H9 (cell line): ENCODE measurements at regions not wholly inside any gene's neighbourhood (a gene's known extent, or its start where the extent isn't known, plus 50 kb on each side); places are given as distances from the start of the nearest gene placed in this dataset.

Experiments
- DNase-seq: peaks from one replicate; pipeline ENCODE4 v3.0.0-alpha.2; 2017
- H2AFZ ChIP-seq: one replicate; pipeline ENCODE4 v1.6.1; 2013; ENCODE audit warnings: mild to moderate bottlenecking, low read length, control low read depth, moderate library complexity
- H2AK5ac ChIP-seq: 2 replicates; pipeline ENCODE4 v1.6.1; 2013; ENCODE audit warnings: low read length, control low read depth, mixed read lengths; ENCODE audit not compliant: insufficient read length
- H2BK120ac ChIP-seq: one replicate; pipeline ENCODE4 v1.6.1; 2013; ENCODE audit warnings: low read depth, mild to moderate bottlenecking, low read length, control low read depth, inconsistent platforms; ENCODE audit not compliant: poor library complexity, severe bottlenecking
- H2BK12ac ChIP-seq: 2 replicates; pipeline ENCODE4 v1.6.1; 2013; ENCODE audit warnings: low read length, control low read depth, mixed read lengths, low read depth; ENCODE audit not compliant: insufficient read length
- H2BK15ac ChIP-seq: 2 replicates; pipeline ENCODE4 v1.6.1; 2013; ENCODE audit warnings: low read depth, low read length, control low read depth
- H2BK20ac ChIP-seq: one replicate; pipeline ENCODE4 v1.6.1; 2013; ENCODE audit warnings: low read depth, mild to moderate bottlenecking, low read length, control low read depth, inconsistent platforms; ENCODE audit not compliant: poor library complexity, severe bottlenecking
- H2BK5ac ChIP-seq: 2 replicates; pipeline ENCODE4 v1.6.1; 2013; ENCODE audit warnings: low read length, control low read depth, mixed read lengths; ENCODE audit not compliant: insufficient read length
- H3K14ac ChIP-seq: 2 replicates; pipeline ENCODE4 v1.6.1; 2013; ENCODE audit warnings: low read length, control low read depth; ENCODE audit not compliant: insufficient read depth
- H3K18ac ChIP-seq: 2 replicates; pipeline ENCODE4 v1.6.1; 2013; ENCODE audit warnings: low read depth, mild to moderate bottlenecking, mixed read lengths, low read length, control low read depth; ENCODE audit not compliant: insufficient read length
- H3K23ac ChIP-seq: 2 replicates; pipeline ENCODE4 v1.6.1; 2013; ENCODE audit warnings: low read length, control low read depth, mixed read lengths, low read depth; ENCODE audit not compliant: insufficient read length
- H3K23me2 ChIP-seq: 2 replicates; pipeline ENCODE4 v1.6.1; 2013; ENCODE audit warnings: low read depth, mild to moderate bottlenecking, mixed read lengths, low read length, control low read depth; ENCODE audit not compliant: insufficient read length, poor library complexity, severe bottlenecking
- H3K27ac ChIP-seq: 2 replicates; pipeline ENCODE4 v1.5.1; 2013; ENCODE audit warnings: low read length, control low read depth, mixed read lengths, low read depth; ENCODE audit not compliant: insufficient read length
- H3K27me3 ChIP-seq: 2 replicates; pipeline ENCODE4 v1.6.1; 2013; ENCODE audit warnings: low read length, control low read depth, inconsistent platforms; ENCODE audit not compliant: insufficient read depth
- H3K4ac ChIP-seq: 2 replicates; pipeline ENCODE4 v1.6.1; 2013; ENCODE audit warnings: low read depth, mild to moderate bottlenecking, control low read depth, inconsistent platforms, low read length, moderate library complexity
- H3K4me1 ChIP-seq: 2 replicates; pipeline ENCODE4 v1.6.1; 2013; ENCODE audit warnings: low read length, control low read depth, inconsistent platforms; ENCODE audit not compliant: insufficient read depth
- H3K4me2 ChIP-seq: 2 replicates; pipeline ENCODE4 v1.6.1; 2013; ENCODE audit warnings: low read length, control low read depth, mixed read lengths; ENCODE audit not compliant: insufficient read length, insufficient read depth
- H3K56ac ChIP-seq: 2 replicates; pipeline ENCODE4 v1.6.1; 2013; ENCODE audit warnings: low read depth, mild to moderate bottlenecking, mixed read lengths, low read length, control low read depth; ENCODE audit not compliant: insufficient read length
- H3K79me1 ChIP-seq: 2 replicates; pipeline ENCODE4 v1.6.1; 2013; ENCODE audit warnings: low read depth, mild to moderate bottlenecking, moderate library complexity, low read length, control low read depth, inconsistent platforms; ENCODE audit not compliant: insufficient read depth, poor library complexity, severe bottlenecking
- H3K79me2 ChIP-seq: 2 replicates; pipeline ENCODE4 v1.6.1; 2013; ENCODE audit warnings: low read length, control low read depth, inconsistent platforms; ENCODE audit not compliant: insufficient read depth
- H3K9ac ChIP-seq: 2 replicates; pipeline ENCODE4 v1.6.1; 2013; ENCODE audit warnings: low read length, control low read depth, mixed read lengths; ENCODE audit not compliant: insufficient read length; ENCODE audit errors: extremely low read depth
- H3K9me3 ChIP-seq: one replicate; pipeline ENCODE4 v1.6.1; 2013; ENCODE audit warnings: low read depth, low read length, inconsistent platforms; ENCODE audit not compliant: control insufficient read depth
- H3T11ph ChIP-seq: one replicate; pipeline ENCODE4 v1.6.1; 2013; ENCODE audit warnings: mild to moderate bottlenecking, low read length, control low read depth, inconsistent platforms
- H4K20me1 ChIP-seq: one replicate; pipeline ENCODE4 v1.6.1; 2013; ENCODE audit not compliant: control insufficient read depth, insufficient read length, insufficient read depth
- H4K5ac ChIP-seq: 2 replicates; pipeline ENCODE4 v1.6.1; 2013; ENCODE audit warnings: low read depth, mild to moderate bottlenecking, mixed read lengths, low read length, control low read depth; ENCODE audit not compliant: insufficient read length
- H4K8ac ChIP-seq: replicated peaks from 2 replicates; pipeline ENCODE4 v1.6.1; 2013; ENCODE audit warnings: low read length, control low read depth, mixed read lengths, low read depth; ENCODE audit not compliant: insufficient read length
- H4K91ac ChIP-seq: 2 replicates; pipeline ENCODE4 v1.6.1; 2013; ENCODE audit warnings: low read depth, mild to moderate bottlenecking, moderate library complexity, mixed read lengths, low read length, control low read depth; ENCODE audit not compliant: insufficient read length
- H3K27ac Mint-ChIP-seq, 3 experiments: 2 replicates in 2 of 3; 3 replicates in 1 of 3; pipeline ENCODE4 v1.8.0; 2020 to 2021; ENCODE audit warnings: mixed read lengths in 3 of 3, mild to moderate bottlenecking in 1 of 3, moderate library complexity in 1 of 3
- H3K27me3 Mint-ChIP-seq: 2 replicates; pipeline ENCODE4 v1.8.0; 2021; ENCODE audit warnings: low read depth, mild to moderate bottlenecking, moderate library complexity, mixed read lengths
- H3K36me3 Mint-ChIP-seq, 3 experiments: 2 replicates in 2 of 3; 3 replicates in 1 of 3; pipeline ENCODE4 v1.8.0; 2020 to 2021; ENCODE audit warnings: low read depth in 3 of 3, mixed read lengths in 3 of 3; ENCODE audit not compliant: insufficient read depth in 1 of 3
- H3K4me1 Mint-ChIP-seq, 2 experiments: 2 replicates each; pipeline ENCODE4 v1.8.0; 2020; ENCODE audit warnings: mixed read lengths in 2 of 2
- H3K4me3 Mint-ChIP-seq, 2 experiments: 2 replicates in 1 of 2; 3 replicates in 1 of 2; pipeline ENCODE4 v1.8.0; 2020 to 2021; ENCODE audit warnings: mild to moderate bottlenecking in 2 of 2, mixed read lengths in 2 of 2, moderate library complexity in 1 of 2
- H3K9me3 Mint-ChIP-seq, 2 experiments: 2 replicates in 1 of 2; 3 replicates in 1 of 2; pipeline ENCODE4 v1.8.0; 2020; ENCODE audit warnings: mild to moderate bottlenecking in 2 of 2, mixed read lengths in 2 of 2, moderate library complexity in 1 of 2
- WGBS: extraction: QIAGEN DNeasy Blood & Tissue Kit; methylation state at CpG from one replicate; pipeline ENCODE4 v1.1.7; 2013; ENCODE audit warnings: missing lambda C conversion rate, low lambda C conversion rate, mixed read lengths; ENCODE audit not compliant: insufficient read length; ENCODE audit errors: extremely low coverage; 5-methylcytosine and 5-hydroxymethylcytosine counted together
- TF ChIP-seq, protein P1 (sequence below): fragments of 200-600 bp; sonication (generic); conservative IDR thresholded peaks from 3 replicates; pipeline ENCODE4 v1.8.0; 2021; ENCODE audit warnings: antibody characterized with exemption, mild to moderate bottlenecking

DNA sequence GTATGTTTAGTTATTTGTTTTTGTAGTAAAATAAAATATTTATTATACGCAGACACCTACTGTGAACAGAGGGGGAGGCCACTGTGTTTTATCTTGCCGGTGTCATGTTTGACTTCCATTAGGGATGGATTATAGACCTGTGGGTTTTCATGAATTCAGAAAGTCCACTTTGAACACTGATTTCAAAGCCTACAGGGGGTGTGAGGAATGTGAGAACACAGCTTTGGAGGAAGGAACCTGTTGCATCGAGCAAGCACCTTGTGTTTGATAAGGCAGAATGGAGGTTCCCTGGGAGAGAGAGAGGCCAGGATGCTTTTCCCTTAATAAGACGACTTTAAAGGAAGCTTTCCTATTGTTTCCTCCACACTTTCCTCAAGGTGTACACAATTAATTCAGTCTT lies 665.0 kb upstream of the MGMT start:
- Histone ChIP-seq H3K79me1 (no peaks in the 10 kb centered on the region), H2BK5ac (no peak overlapping the region), H3K4ac (no peak overlapping the region), H3K23ac (no peak overlapping the region), H3K79me2 (no peaks in the 10 kb centered on the region), H3K9me3 (no peaks in the 10 kb centered on the region), H3T11ph (no peak overlapping the region), H2BK15ac (no peak overlapping the region), H3K4me2 (no peak overlapping the region), H4K8ac (no peak overlapping the region), H3K4me1 (peaks cover 2% of the 10 kb centered on the region; the same call in 1 of the 2 replicates), H3K27ac (no peak overlapping the region), H4K91ac (no peak overlapping the region), H2BK20ac (no peak overlapping the region), H2BK12ac (no peak overlapping the region), H3K23me2 (no peaks in the 10 kb centered on the region), H3K56ac (no peak overlapping the region), H2BK120ac (no peak overlapping the region), H3K9ac (no peak overlapping the region), H3K14ac (no peak overlapping the region), H4K5ac (no peak overlapping the region), H4K20me1 (no peaks in the 10 kb centered on the region), H2AFZ (no peak overlapping the region), H2AK5ac (no peak overlapping the region), H3K18ac (no peak overlapping the region), H3K27me3 (no peaks in the 10 kb centered on the region)
- H3K27me3 Mint-ChIP-seq: peaks cover 7% of the 10 kb centered on the region
- peaks cover 11 to 14% of the 10 kb centered on the region in 2 experiments for H3K4me1 Mint-ChIP-seq
- TF ChIP-seq, protein P1, sequence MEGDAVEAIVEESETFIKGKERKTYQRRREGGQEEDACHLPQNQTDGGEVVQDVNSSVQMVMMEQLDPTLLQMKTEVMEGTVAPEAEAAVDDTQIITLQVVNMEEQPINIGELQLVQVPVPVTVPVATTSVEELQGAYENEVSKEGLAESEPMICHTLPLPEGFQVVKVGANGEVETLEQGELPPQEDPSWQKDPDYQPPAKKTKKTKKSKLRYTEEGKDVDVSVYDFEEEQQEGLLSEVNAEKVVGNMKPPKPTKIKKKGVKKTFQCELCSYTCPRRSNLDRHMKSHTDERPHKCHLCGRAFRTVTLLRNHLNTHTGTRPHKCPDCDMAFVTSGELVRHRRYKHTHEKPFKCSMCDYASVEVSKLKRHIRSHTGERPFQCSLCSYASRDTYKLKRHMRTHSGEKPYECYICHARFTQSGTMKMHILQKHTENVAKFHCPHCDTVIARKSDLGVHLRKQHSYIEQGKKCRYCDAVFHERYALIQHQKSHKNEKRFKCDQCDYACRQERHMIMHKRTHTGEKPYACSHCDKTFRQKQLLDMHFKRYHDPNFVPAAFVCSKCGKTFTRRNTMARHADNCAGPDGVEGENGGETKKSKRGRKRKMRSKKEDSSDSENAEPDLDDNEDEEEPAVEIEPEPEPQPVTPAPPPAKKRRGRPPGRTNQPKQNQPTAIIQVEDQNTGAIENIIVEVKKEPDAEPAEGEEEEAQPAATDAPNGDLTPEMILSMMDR: no peak
- no peaks in the 10 kb centered on the region for H3K36me3 Mint-ChIP-seq
- no peak overlapping the region for H3K4me3 Mint-ChIP-seq
- no CpG with 5 or more reads among the region's 4 CpGs for WGBS
- DNase-seq: no peak
- H3K27ac Mint-ChIP-seq: no peak overlapping the region
- no peaks in the 10 kb centered on the region; a peak in 2 of 5 replicates for H3K9me3 Mint-ChIP-seq
